Left renal cortex interstitium (tissue), 4 donors: ENCODE measurements at regions not wholly inside any gene's neighbourhood (a gene's known extent, or its start where the extent isn't known, plus 50 kb on each side); places are given as distances from the start of the nearest gene placed in this dataset.

ENCODE experiments used
- DNase-seq, 4 donors: peaks; one replicate each; pipeline ENCODE4 v3.0.0-alpha.2; 2013; ENCODE audit warnings: low read depth in 4 of 4, low spot score in 2 of 4, missing footprints in 1 of 4

DNA sequence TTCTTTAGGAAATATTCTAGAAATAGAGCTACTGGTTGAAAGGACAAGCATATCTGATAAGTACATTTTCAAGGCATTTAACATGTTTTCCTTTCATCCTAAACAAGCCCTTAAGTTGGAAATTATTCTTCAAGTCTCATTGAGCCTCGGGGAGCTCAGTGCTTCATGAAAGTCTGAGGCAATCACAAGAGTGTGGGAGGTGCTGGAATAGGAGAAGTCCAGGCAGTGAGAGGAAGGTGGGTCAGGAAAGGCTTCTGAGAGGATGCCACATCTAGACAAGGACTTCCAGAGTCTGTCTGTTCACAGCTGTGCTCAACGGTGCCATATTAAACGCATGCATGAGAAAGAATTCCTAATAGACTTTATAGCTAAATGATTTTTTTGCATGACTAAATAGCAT lies 69.8 kb downstream of the CD83 start:
- DNase-seq: no peak

DNA sequence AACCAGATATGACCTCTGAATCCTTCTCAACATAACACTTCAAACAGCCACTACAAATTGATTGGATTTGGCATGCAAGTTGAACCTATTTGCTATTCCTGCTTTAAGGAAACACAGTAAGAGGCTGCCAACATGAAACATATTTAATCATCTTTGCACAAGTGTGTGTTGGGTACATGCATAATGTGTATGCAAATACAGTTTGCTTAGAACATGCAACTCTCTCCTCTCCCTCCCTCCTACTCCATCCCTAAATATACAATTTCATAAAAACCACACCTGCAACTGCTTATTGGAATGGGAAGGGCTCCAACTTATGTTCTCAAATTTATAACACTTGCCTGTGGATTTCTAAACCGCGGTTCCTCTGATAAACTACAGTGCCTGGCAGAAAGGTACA lies 71.5 kb downstream of the CD83 start:
- no peak for DNase-seq

DNA sequence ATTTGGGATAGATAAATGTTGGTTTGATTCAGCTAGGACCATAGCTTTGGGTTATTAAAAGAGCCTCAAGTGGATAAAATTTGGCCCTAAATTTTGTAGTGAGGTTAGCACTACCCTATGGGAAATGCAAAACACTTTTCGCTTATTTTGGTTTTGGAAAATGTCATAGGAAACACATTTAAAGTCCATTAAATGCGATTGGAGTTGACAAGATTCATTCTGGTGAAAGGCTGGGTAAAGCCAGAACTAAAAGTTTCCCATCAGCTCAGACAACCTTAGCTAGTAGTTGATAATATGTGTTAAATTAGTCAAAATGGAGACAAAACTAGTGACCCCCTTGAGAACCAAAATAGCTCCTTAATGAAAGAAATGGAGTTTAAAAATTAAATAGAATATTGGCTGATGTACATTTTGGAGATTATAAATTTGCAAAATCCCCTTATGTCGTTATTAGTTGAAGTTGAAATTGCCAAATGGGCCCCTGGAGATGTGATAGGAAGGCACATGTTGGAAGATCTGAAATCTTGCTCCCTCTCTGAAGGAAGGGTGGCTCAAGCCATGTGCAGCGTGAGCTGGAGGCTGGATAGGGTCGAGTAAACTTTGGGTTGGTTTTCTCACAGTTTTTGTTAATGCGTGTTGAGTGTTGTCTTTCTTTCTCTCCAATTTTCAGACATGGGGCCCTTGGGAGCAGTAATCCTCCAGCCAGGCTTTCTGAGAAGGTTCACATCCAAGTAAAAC lies 72.8 kb downstream of the CD83 start:
- DNase-seq: no peak

DNA sequence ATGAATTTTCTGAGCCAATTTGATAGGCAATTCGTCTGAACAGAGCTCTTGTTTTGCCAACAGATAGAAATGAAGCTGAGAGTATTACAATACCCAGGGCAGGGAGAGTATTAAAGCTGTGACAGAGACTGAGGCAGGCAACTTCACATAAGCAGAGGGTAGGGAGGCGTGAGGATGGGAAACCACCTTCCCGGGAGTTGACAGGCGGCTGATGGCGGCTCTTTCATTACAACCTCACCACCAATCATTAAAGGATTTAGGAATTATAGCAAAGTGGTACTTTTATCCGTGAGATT lies 73.3 kb downstream of the CD83 start:
- no peak for DNase-seq

DNA sequence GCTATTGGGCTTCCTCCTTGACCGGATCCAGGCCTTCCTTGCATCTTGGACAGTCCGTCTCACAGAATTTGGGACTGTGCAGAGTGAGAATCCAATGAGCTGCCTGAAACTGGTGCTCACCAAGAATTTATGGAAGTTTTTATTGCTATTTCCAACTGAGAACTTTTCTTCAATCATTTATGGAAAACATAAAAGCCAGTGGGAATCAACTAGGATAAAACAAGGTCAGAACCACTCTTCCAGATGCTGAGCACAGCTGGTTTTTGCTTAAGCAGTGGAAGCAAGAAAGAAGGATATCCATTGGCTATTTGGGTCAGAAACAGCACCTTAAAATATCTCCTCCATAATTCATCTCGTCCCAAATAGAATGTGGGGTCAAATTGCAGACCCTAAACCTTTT lies 74.2 kb downstream of the CD83 start:
- DNase-seq: no peak

DNA sequence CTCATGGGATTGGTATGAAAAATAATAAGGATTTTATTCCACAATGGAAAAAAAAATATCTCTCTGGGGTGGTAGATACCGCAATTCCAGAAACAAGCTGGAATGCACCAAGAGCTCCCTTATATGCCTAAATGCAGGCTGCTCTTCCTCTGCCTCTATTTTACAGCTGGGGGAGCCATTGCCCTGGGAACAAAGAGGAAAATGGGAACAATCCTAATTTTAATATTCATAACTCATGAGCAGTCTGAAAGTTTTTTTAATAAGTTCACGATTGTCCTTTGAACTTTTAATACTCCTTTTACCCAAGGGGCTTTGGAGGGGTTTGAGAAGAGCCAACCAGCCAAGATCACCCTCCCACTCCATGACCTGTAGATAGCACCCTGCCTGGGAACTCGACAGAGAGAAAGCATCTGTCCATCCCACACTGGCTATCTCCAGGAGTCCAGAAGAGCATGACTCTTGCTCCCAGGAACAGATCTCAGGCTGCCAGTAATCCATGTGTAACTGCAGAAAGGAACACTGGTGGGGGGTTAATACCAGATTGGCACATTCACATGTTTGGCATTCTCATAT lies 74.7 kb downstream of the CD83 start:
- no peak for DNase-seq

DNA sequence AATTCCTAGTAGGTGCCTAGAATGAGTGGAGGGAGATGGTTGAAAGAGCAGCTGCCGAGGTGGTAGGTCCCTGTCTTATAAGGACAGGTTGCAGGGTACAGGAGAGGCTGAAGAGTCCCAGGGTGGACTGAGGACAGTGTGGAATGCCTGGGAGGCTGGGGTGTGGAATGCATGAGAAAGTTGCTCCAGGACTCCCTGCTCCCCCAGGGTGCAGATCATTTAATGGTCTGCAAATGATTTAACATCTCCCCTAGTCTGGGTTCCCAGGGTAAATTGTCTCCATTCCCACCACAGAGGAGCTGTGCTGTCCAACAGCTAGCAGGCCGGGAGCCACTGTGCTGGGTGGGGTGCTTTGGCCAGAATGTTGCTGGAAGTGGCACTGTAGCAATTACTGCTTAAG lies 76.0 kb downstream of the CD83 start:
- DNase-seq: no peak

DNA sequence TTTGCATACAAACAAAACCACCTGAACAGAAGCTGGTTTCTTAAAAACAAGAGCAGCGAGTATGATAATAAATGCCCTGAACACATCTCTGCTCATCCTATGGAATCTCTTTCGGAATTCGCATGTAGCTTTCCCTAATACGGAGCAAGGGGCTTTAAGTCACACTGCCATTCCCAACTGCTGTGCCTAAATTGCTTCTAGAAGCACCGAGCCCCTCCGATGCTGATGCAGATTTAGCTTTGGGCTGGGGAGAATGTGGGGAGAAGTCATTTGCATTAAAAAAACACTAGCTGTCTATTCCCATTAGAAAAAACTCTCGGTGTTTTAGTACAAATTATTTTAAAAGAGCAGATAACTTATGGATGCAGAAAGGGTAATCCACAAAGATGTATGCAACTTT lies 76.9 kb downstream of the CD83 start:
- DNase-seq: no peak

DNA sequence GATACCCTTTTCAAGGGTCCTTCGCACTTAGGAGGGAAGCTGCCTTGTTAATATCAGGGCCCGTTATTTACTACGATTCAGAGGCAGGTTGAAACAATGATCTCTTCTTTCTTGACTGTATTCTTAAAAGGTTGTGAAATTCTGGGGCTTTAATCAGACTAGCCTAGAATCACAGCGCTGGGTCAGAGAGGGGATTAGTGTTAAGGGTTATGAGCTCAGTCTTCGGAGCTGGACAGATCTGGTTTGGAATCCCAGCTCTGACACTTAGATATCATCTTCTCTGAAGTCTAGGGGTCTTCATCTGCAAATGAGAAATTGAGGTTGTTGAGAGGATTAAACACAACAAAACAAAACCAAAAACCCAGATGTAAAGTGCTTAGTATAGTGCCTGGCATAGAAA lies 77.4 kb downstream of the CD83 start:
- DNase-seq: no peak

DNA sequence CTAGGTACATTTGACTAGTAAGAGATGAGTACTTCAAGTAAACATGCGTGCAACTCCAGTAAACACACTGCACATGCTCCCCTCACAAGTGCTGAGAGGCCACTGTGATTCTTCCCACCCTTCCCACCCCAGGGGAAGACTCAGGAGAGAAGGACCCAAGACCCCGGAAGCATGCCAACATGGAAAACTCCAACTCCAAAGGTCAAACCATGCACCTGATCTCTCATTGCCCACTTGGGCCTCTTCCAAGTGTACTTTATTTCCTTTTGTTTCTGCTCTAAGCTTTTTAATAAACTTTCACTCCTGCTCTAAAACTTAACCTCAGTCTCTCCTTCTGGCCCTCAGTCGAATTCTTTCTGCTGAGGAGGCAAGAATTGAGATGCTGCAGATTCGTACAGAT lies 78.5 kb downstream of the CD83 start:
- DNase-seq: no peak

DNA sequence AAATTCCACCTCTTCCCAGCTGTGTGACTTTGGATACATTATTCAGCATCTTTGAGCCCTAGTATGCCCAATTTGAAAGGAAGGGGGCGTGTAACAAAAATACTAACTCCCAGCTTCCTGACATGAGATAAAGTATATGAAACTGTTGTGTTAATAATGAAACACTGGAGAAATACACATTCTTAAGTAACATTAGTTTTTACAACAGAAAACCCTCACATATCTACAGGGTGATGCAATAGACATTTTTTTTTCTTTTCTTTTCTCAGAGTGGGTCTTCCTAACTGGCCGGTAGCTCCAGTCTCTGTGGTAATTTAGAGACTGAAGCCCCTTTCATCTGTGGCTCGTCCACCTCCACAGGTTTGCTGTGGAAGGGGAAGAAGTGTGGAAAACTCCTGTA lies 79.5 kb downstream of the CD83 start:
- no peak for DNase-seq

DNA sequence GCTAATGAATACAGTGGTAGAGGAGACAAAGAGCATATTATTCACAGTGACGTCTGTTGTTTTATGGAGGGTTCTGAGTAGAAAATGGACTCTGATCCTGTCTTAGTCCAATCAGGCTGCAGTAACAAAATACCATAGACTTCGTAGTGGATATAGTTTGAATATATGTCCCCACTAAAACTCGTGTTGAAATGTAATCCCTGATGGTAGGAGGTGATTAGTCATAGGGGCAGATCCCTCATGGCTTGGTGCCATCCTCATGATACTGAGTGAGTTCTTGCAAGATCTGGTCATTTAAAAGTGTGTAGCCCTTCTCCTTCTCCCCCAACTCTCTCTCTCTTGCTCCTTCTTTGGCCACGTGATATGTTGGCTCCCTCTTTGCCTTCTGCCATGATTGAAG lies 82.5 kb downstream of the CD83 start:
- no peak for DNase-seq

DNA sequence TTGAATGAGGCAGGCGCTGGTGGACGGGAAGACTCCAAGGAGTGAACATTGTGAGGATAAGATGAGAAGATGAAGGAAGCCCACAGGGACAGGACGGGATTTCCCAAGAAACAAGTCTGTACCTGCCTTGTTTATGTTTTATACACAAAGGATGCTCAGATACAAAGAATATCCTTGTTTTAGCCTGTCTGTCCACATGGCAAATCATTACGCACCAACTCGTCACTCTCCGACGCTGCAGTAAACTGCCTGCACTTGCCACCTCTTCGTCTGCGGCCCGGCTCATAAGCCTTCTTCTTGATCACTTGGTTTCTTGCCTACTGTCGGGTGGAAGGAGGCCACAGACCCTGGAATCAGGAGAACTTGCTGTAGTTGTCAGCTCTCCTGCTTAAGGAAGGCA lies 85.4 kb downstream of the CD83 start:
- no peak for DNase-seq

DNA sequence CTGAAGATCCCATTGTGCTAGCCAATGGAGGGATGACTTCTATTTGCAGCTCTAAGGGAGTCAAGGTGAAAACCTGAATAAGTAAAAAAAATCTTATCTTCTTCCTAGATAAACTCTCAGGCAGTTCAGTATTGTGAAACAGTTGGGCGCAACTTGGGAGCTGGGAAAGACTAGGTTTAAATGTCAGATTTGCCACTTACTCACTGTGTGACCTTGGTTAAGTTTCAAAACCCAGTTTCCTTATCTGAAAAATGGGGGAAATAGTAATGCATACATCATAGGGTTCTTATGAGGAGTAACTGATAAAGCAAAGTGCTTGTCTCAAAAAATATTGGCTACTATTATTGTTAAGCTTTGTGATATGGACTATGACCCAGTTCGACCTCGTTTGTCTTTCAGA lies 88.8 kb downstream of the CD83 start:
- DNase-seq: no peak

DNA sequence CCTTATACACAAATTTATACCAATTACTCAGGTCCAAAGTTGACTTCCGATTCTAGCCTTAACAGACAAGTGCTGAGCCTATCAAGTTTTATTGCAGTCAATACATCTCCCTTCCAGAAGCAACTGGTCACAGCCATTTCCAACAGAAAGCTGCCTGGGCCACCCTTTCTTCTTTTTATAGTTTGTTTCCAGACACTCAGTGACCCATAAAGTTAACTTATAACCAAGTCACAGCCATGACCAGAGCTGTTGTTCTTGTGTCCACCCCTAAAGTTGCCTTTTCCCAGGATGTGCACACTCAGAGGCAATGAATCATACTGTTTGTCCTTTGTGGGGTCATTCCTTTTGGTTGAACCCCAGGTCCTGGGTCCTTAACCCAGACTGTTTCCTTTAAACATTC lies 89.9 kb downstream of the CD83 start:
- DNase-seq: peak in 2 of 4 donors; percentile 60 to 61

DNA sequence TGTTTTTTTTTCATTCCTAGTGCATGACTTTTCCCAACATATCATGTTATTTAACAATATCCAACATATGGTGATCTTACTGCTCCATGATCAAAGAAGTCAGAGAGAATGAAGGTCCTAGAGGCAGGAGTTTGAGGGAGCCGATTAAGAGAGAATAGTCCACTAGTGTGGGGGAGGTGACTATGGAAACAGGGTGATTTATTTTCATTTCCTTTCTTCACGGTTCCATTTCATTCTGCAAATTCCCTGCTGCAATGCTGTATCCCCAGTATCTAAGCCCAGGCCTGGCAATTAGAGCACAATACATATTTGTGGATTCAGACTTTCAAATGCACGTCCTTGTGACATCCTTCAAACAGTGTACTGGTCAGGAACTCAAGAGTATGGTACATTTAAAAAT lies 91.4 kb downstream of the CD83 start:
- DNase-seq: no peak

DNA sequence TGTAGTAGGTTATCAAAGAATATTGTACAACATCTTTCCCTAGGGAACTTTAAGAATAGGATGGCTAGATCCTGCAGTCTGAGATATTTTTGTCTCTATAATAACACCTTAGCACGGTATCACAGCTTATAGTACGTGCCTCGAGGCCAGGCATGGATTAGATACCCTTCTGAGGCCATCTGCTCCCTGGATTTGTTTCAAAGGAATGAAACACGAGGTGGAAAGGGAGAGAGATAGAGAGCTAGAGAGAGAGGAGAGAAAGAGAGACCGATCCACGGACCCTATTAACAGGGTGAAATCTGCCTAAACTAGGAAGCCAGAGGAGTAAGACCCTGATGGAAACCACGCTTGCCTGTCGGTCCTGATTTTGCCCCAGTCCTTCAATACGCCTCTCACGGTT lies 92.5 kb downstream of the CD83 start:
- DNase-seq: no peak

DNA sequence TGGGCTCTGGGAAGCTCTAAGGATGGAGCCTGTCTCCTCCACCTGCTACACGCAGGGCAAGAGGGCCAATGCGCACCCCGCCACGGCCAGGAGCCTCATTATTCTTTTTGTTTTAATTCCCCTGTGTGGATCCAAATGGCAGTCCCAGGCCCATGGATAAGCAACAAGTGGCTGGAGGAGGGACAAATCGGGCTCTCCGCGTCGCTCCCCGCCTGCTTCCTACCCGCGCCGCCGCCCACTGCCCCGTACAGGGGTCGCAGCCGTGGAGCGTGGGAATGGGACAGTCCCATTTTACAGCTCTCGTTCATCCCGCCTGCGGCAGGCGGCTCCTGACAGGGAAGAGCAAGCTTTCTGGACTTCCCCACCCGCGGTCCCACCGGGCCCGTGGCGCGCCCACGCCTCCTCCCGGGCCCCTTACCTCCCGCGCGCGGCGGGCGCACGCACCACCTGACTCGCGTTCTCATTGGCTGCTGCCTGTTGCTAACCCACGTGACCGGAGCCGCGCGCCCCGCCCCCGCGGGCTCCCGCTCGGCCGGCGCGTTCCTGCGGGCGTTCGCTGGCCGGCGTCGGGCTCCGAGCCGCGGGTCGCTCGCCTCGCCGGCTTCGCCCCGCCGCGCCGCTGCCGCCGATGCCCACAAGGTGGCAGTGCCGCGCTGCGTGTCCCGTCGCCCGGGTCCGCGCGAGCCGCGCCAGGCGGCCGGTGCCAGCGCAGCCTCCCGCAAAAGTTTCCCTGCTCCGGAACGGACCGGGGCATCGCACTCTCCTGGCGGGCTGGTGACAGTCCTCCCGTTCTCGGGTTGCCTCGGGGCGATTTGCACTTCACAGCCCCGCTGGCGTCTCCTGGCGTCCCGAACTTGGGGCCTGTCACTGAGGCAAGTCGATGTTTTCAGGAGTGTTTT lies 93.3 kb downstream of the CD83 start:
- DNase-seq: peak; percentile 72 to 84 (median 80)

DNA sequence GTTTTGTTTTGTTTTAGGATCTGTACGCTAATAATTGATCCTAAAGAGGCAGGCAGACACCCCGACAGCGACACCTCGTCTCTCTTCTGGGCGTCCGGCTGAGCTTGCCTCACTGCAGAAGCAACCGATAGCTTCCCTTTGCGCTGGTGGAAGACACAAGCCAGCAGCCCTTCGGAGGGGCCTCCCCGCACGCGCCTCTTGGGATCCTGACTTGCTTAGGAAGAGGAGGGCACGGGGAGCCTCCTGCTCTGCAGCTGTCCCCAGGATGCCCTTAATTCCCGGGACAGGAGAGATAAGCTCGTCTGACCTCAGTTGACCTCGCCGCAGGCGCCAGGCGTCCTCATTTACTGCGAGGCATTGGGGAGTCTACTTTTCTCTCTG lies 94.0 kb downstream of the CD83 start:
- DNase-seq: peak in 1 of 4 donors; percentile 64

DNA sequence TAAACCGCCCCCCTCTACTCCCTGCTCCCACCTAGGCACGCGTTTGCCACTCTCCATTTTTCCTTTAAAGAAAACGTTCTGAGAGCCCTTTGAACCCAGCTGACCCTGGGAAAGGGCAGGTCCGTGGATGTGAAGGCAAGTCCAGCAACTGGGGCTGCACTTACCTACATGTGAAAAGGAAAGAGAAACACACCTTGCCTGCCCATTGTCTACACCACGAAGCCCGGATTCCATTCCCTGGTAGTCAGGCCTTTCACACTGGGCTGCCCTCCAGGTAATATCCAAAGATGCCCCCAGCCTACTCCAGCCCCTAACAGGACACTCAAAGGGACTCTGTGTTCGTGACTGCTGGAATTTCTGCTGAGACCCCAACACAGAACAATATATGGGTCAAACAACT lies 94.4 kb downstream of the CD83 start:
- no peak for DNase-seq

DNA sequence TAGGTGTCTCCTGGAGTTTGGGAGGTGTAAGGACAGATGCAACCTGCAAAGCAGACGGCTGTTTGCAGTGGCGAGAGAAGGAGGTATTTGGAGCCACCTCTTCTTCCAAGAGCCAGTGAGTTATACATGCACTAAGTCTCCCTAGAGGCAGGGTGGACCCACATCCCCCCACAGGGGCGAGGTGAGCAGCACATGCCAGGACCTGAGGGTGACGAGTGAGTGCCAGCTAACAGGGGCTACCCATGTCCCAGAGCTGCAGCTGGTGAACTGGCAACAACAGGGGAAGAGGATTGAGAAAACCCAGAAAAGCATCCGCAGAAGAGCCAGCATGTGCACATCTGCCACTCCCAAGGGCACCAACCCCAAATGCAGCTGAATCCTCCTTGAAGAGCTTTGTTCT lies 95.1 kb downstream of the CD83 start:
- no peak for DNase-seq
